Gastrocnemius medialis (tissue), 4 donors: ENCODE measurements at regions not wholly inside any gene's neighbourhood (a gene's known extent, or its start where the extent isn't known, plus 50 kb on each side); places are given as distances from the start of the nearest gene placed in this dataset.
"Not testable (repeated sequence)": the region's sequence is repeated elsewhere in the genome, so short reads cannot be mapped to it uniquely, and the experiment has no call there.

Experiments used
- CTCF ChIP-seq, 5 experiments: fragments of 450-650 bp in 3 of 5; fragments of 200-600 bp in 2 of 5; sonication (generic) in 2 of 5; IDR thresholded peaks in 4 of 5; conservative IDR thresholded peaks in 1 of 5; 1 replicate in 4 of 5; 2 replicates in 1 of 5; pipeline ENCODE4 v1.5.1; 2016 to 2019; ENCODE audit warnings: antibody characterized with exemption in 5 of 5, mild to moderate bottlenecking in 3 of 5, moderate library complexity in 3 of 5
- POLR2A ChIP-seq, 2 donors: fragments of 450-650 bp; IDR thresholded peaks; one replicate each; pipeline ENCODE4 v1.6.1; 2017; ENCODE audit warnings: antibody characterized with exemption in 2 of 2, mild to moderate bottlenecking in 2 of 2, moderate library complexity in 2 of 2

GRCh38 chr3:159510988-159511387 lies 477.6 kb upstream of the IL12A start:
- TF ChIP-seq CTCF (IDR thresholded peaks at IDR 0.05 in 4 of 5, conservative IDR thresholded peaks at IDR 0.05 in 1 of 5); POLR2A (IDR thresholded peaks at IDR 0.05): not testable (repeated sequence)
